ENCODE measurements at regions not wholly inside any gene's neighbourhood (a gene's known extent, or its start where the extent isn't known, plus 50 kb on each side); places are given as distances from the start of the nearest gene placed in this dataset.

DNA sequence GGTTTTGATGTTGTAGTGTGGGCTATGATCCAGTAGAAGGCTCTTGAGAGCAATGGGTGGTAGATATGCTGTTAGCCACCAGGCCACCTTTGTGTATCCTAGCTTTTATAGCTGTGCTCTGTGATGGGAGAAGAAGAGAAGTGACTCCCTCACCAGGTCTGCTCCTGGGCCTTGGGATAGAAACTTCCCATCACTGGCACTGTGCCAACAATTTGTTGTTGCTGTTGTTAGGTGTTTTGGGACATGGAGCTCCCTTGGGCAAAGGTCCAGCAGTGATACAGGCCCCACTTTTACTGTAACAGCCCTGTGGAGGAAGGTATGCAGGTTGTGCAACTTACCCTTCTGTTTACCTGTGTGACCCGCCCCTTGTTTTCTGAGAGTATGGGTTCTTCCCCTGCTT, 570.9 kb upstream of the GRIN3A start:
- Mint-ChIP-seq H3K27ac (no peak overlapping the region), H3K36me3 (ENCODE audit: low read depth) (no peaks in the 10 kb centered on the region), H3K4me1 (ENCODE audit: low read depth) (no peaks in the 10 kb centered on the region), H3K9me3 (peaks cover 52% of the 10 kb centered on the region), H3K27me3 (ENCODE audit: insufficient read depth) (peaks cover 2% of the 10 kb centered on the region; the same call in 1 of the 2 replicates), H3K4me3 (no peak overlapping the region)
- DNase-seq: no peak
- no peak for TF ChIP-seq CTCF (IDR thresholded peaks at IDR 0.05)

- H3K36me3 Mint-ChIP-seq (ENCODE audit: low read depth): no peaks in the 10 kb centered on the region
Observed at GRCh38 chr9:102295188-102295587, 556.7 kb upstream of the GRIN3A start.

GRCh38 chr9:102273952-102274351, 535.5 kb upstream of the GRIN3A start:
- Mint-ChIP-seq H3K4me1 (ENCODE audit: low read depth) (no peaks in the 10 kb centered on the region), H3K4me3 (no peak overlapping the region), H3K27me3 (ENCODE audit: insufficient read depth) (no peaks in the 10 kb centered on the region), H3K36me3 (ENCODE audit: low read depth) (no peaks in the 10 kb centered on the region), H3K9me3 (peaks cover 31% of the 10 kb centered on the region), H3K27ac (no peak overlapping the region)
- DNase-seq: no peak
- TF ChIP-seq CTCF (IDR thresholded peaks at IDR 0.05): no peak

More at GRCh38 chr9:102295188-102295587, 556.7 kb upstream of the GRIN3A start:
- Mint-ChIP-seq H3K9me3 (peaks cover 16% of the 10 kb centered on the region), H3K27ac (no peak overlapping the region), H3K4me3 (no peak overlapping the region), H3K27me3 (ENCODE audit: insufficient read depth) (no peaks in the 10 kb centered on the region), H3K4me1 (ENCODE audit: low read depth) (no peaks in the 10 kb centered on the region)
- DNase-seq: no peak
- TF ChIP-seq CTCF (IDR thresholded peaks at IDR 0.05): no peak

GRCh38 chr9:102253099-102253498, 514.7 kb upstream of the GRIN3A start:
- Mint-ChIP-seq H3K27me3 (ENCODE audit: insufficient read depth) (no peaks in the 10 kb centered on the region), H3K27ac (no peak overlapping the region), H3K36me3 (ENCODE audit: low read depth) (no peaks in the 10 kb centered on the region), H3K9me3 (peaks cover 23% of the 10 kb centered on the region), H3K4me1 (ENCODE audit: low read depth) (no peaks in the 10 kb centered on the region), H3K4me3 (no peak overlapping the region)
- TF ChIP-seq CTCF (IDR thresholded peaks at IDR 0.05): no peak
- DNase-seq: no peak

- Mint-ChIP-seq H3K27me3 (ENCODE audit: insufficient read depth) (no peaks in the 10 kb centered on the region), H3K4me3 (no peak overlapping the region), H3K9me3 (peaks cover 14% of the 10 kb centered on the region), H3K27ac (no peak overlapping the region), H3K4me1 (ENCODE audit: low read depth) (no peaks in the 10 kb centered on the region), H3K36me3 (ENCODE audit: low read depth) (no peaks in the 10 kb centered on the region)
- no peak for TF ChIP-seq CTCF (IDR thresholded peaks at IDR 0.05)
- no peak for DNase-seq
Observed at GRCh38 chr9:102244916-102245315, 506.5 kb upstream of the GRIN3A start.

- no peak overlapping the region for H3K4me3 Mint-ChIP-seq
Observed at GRCh38 chr9:102237520-102237919, 499.1 kb upstream of the GRIN3A start.

More at GRCh38 chr9:102237520-102237919, 499.1 kb upstream of the GRIN3A start:
- Mint-ChIP-seq H3K36me3 (ENCODE audit: low read depth) (no peaks in the 10 kb centered on the region), H3K27ac (no peak overlapping the region), H3K27me3 (ENCODE audit: insufficient read depth) (no peaks in the 10 kb centered on the region; the same call in 1 of the 2 replicates), H3K4me1 (ENCODE audit: low read depth) (no peaks in the 10 kb centered on the region), H3K9me3 (peaks cover 23% of the 10 kb centered on the region)
- TF ChIP-seq CTCF (IDR thresholded peaks at IDR 0.05): no peak
- DNase-seq: no peak
